Breast epithelium (tissue), 4 donors: ENCODE measurements at regions not wholly inside any gene's neighbourhood (a gene's known extent, or its start where the extent isn't known, plus 50 kb on each side); places are given as distances from the start of the nearest gene placed in this dataset.

ENCODE experiments used
- DNase-seq, 2 donors: peaks; one replicate each; pipeline ENCODE4 v3.0.0-alpha.2; 2019; ENCODE audit warnings: low spot score in 2 of 2
- H3K27ac ChIP-seq, 2 donors: fragments of 200-600 bp; sonication (generic) in 1 of 2; one replicate each; pipeline ENCODE4 v1.5.1; 2016 to 2019; ENCODE audit warnings: mild to moderate bottlenecking in 1 of 2
- H3K27me3 ChIP-seq, 2 donors: fragments of 200-600 bp; sonication (generic) in 1 of 2; one replicate each; pipeline versions ENCODE4 v1.5.1 to v1.6.0; 2017 to 2019; ENCODE audit warnings: control low read depth in 1 of 2, mild to moderate bottlenecking in 1 of 2
- H3K36me3 ChIP-seq: fragments of 200-600 bp; one replicate; pipeline ENCODE4 v1.5.1; 2019
- H3K4me1 ChIP-seq, 2 donors: fragments of 200-600 bp; sonication (generic); one replicate each; pipeline ENCODE4 v1.5.1; 2016 to 2019; ENCODE audit warnings: control low read depth in 1 of 2
- H3K4me3 ChIP-seq, 3 donors: fragments of 200-600 bp; sonication (generic); 1 replicate in 2 of 3; 2 replicates in 1 of 3; pipeline ENCODE4 v1.5.1; 2016 to 2019; ENCODE audit warnings: mild to moderate bottlenecking in 3 of 3, moderate library complexity in 2 of 3
- H3K9me3 ChIP-seq, 2 donors: fragments of 200-600 bp; sonication (generic) in 1 of 2; one replicate each; pipeline ENCODE4 v1.5.1; 2016 to 2019; ENCODE audit warnings: control low read depth in 1 of 2
- CTCF ChIP-seq, 3 donors: fragments of 450-650 bp; IDR thresholded peaks; one replicate each; pipeline ENCODE4 v1.5.1; 2016 to 2017; ENCODE audit warnings: antibody characterized with exemption in 3 of 3, mild to moderate bottlenecking in 3 of 3, moderate library complexity in 3 of 3
- POLR2A ChIP-seq: fragments of 450-650 bp; IDR thresholded peaks from one replicate; pipeline ENCODE4 v1.6.1; 2016; ENCODE audit warnings: antibody characterized with exemption, mild to moderate bottlenecking, moderate library complexity
- POLR2AphosphoS5 ChIP-seq, 3 donors: sonication (generic); formaldehyde crosslinking; IDR thresholded peaks; one replicate each; pipeline ENCODE4 v1.6.1; 2017; ENCODE audit warnings: antibody characterized with exemption in 3 of 3
- intact Hi-C: fragments of 100-400 bp; cut with DNase I; formaldehyde crosslinking; loops from one replicate; pipeline ENCODE4 v1.15.1; 2023; ENCODE audit warnings: low total_unique reads

- intact Hi-C loops = no loop called here
- no peak for DNase-seq
- no peak overlapping the region for H3K4me3 ChIP-seq
- no peak overlapping the region for H3K27ac ChIP-seq
- H3K4me1 ChIP-seq = no peaks in the 10 kb centered on the region
- H3K9me3 ChIP-seq = no peaks in the 10 kb centered on the region
- H3K36me3 ChIP-seq = no peaks in the 10 kb centered on the region
- H3K27me3 ChIP-seq = no peaks in the 10 kb centered on the region
- TF ChIP-seq POLR2A (no peak), POLR2AphosphoS5 (IDR thresholded peaks at IDR 0.05) (no peak), CTCF (IDR thresholded peaks at IDR 0.05) (no peak)
Measured at GRCh38 chr13:97520061-97520460, 86.1 kb downstream of the RAP2A start.

GRCh38 chr13:97520866-97521265 is 86.9 kb downstream of the RAP2A start:
- H3K36me3 ChIP-seq = no peaks in the 10 kb centered on the region
- no peaks in the 10 kb centered on the region for H3K27me3 ChIP-seq
- H3K4me1 ChIP-seq = no peaks in the 10 kb centered on the region
- H3K27ac ChIP-seq = no peak overlapping the region
- intact Hi-C loops = no loop called here
- no peaks in the 10 kb centered on the region for H3K9me3 ChIP-seq
- no peak for DNase-seq
- no peak for TF ChIP-seq CTCF (IDR thresholded peaks at IDR 0.05)
- TF ChIP-seq POLR2A = no peak
- no peak for TF ChIP-seq POLR2AphosphoS5 (IDR thresholded peaks at IDR 0.05)
- H3K4me3 ChIP-seq = no peak overlapping the region

GRCh38 chr13:97521726-97522125 is 87.8 kb downstream of the RAP2A start:
- intact Hi-C loops = no loop called here
- Histone ChIP-seq H3K27ac (no peak overlapping the region), H3K27me3 (no peaks in the 10 kb centered on the region), H3K36me3 (no peaks in the 10 kb centered on the region), H3K9me3 (no peaks in the 10 kb centered on the region), H3K4me3 (no peak overlapping the region), H3K4me1 (no peaks in the 10 kb centered on the region)
- TF ChIP-seq CTCF (IDR thresholded peaks at IDR 0.05) = no peak
- TF ChIP-seq POLR2AphosphoS5 (IDR thresholded peaks at IDR 0.05) = no peak
- TF ChIP-seq POLR2A = no peak
- DNase-seq = no peak

GRCh38 chr13:97522243-97522642 is 88.3 kb downstream of the RAP2A start:
- no peak for TF ChIP-seq POLR2A
- TF ChIP-seq POLR2AphosphoS5 (IDR thresholded peaks at IDR 0.05) = no peak
- TF ChIP-seq CTCF (IDR thresholded peaks at IDR 0.05) = no peak
- Histone ChIP-seq H3K9me3 (no peaks in the 10 kb centered on the region), H3K36me3 (no peaks in the 10 kb centered on the region), H3K4me1 (no peaks in the 10 kb centered on the region), H3K4me3 (no peak overlapping the region), H3K27ac (no peak overlapping the region), H3K27me3 (no peaks in the 10 kb centered on the region)
- no peak for DNase-seq
- intact Hi-C loops = no loop called here

- intact Hi-C loops = no loop called here
- TF ChIP-seq POLR2AphosphoS5 (IDR thresholded peaks at IDR 0.05) (no peak), POLR2A (no peak), CTCF (IDR thresholded peaks at IDR 0.05) (no peak)
- no peak for DNase-seq
Measured at GRCh38 chr13:97526556-97526955, 92.6 kb downstream of the RAP2A start.

More at GRCh38 chr13:97526556-97526955, 92.6 kb downstream of the RAP2A start:
- H3K36me3 ChIP-seq = no peaks in the 10 kb centered on the region
- H3K4me3 ChIP-seq = no peak overlapping the region
- H3K27ac ChIP-seq = no peak overlapping the region
- H3K4me1 ChIP-seq = no peaks in the 10 kb centered on the region
- H3K9me3 ChIP-seq = no peaks in the 10 kb centered on the region
- no peaks in the 10 kb centered on the region for H3K27me3 ChIP-seq
